GM23248 (cell line): ENCODE measurements at regions not wholly inside any gene's neighbourhood (a gene's known extent, or its start where the extent isn't known, plus 50 kb on each side); places are given as distances from the start of the nearest gene placed in this dataset.

Experiments used
- EZH2 ChIP-seq: fragments of 200-600 bp; sonication (generic); IDR thresholded peaks from 2 replicates; pipeline ENCODE4 v1.6.1; 2018; ENCODE audit warnings: antibody characterized with exemption, mild to moderate bottlenecking; ENCODE audit not compliant: insufficient read depth, poor library complexity, severe bottlenecking
- EZH2phosphoT487 ChIP-seq: fragments of 200-600 bp; sonication (generic); IDR thresholded peaks from 2 replicates; pipeline ENCODE4 v1.6.1; 2018; ENCODE audit warnings: antibody characterized with exemption, moderate library complexity, mild to moderate bottlenecking, low read depth; ENCODE audit not compliant: insufficient read depth

GRCh38 chr9:100668024-100668423 lies 90.1 kb downstream of the CAVIN4 start:
- no peak for TF ChIP-seq EZH2phosphoT487
- no peak for TF ChIP-seq EZH2
